ENCODE measurements at regions not wholly inside any gene's neighbourhood (a gene's known extent, or its start where the extent isn't known, plus 50 kb on each side); places are given as distances from the start of the nearest gene placed in this dataset.

- no peaks in the 10 kb centered on the region for H3K36me3 Mint-ChIP-seq (ENCODE audit: insufficient read depth)
- H3K4me3 Mint-ChIP-seq, result no peak overlapping the region
- H3K4me1 Mint-ChIP-seq (ENCODE audit: low read depth in 2 of 2), result no peaks in the 10 kb centered on the region
- no peak for DNase-seq
- H3K27me3 Mint-ChIP-seq, result no peaks in the 10 kb centered on the region
- H3K9me3 Mint-ChIP-seq, result peaks cover 7 to 8% of the 10 kb centered on the region in 2 donors
- no peak overlapping the region for H3K27ac Mint-ChIP-seq
- no peak for ATAC-seq (replicated peaks)
These were observed 826.2 kb upstream of the TENM3 start for GRCh38 chr4:181416966-181417365.

GRCh38 chr4:181418496-181418895, 824.7 kb upstream of the TENM3 start:
- DNase-seq (no peak), ATAC-seq (replicated peaks) (no peak)
- H3K27ac Mint-ChIP-seq, result no peak overlapping the region
- H3K27me3 Mint-ChIP-seq, result no peaks in the 10 kb centered on the region
- peaks cover 7 to 15% of the 10 kb centered on the region in 2 donors for H3K9me3 Mint-ChIP-seq
- H3K4me1 Mint-ChIP-seq (ENCODE audit: low read depth in 2 of 2), result no peaks in the 10 kb centered on the region
- no peaks in the 10 kb centered on the region for H3K36me3 Mint-ChIP-seq (ENCODE audit: insufficient read depth)
- no peak overlapping the region for H3K4me3 Mint-ChIP-seq

- no peaks in the 10 kb centered on the region for H3K36me3 Mint-ChIP-seq (ENCODE audit: insufficient read depth)
- peaks cover 7 to 9% of the 10 kb centered on the region in 2 donors for H3K9me3 Mint-ChIP-seq
- H3K27ac Mint-ChIP-seq, result no peak overlapping the region
- H3K27me3 Mint-ChIP-seq, result no peaks in the 10 kb centered on the region
- DNase-seq (no peak), ATAC-seq (replicated peaks) (no peak)
- no peak overlapping the region for H3K4me3 Mint-ChIP-seq
- H3K4me1 Mint-ChIP-seq (ENCODE audit: low read depth in 2 of 2), result no peaks in the 10 kb centered on the region
These were observed 822.3 kb upstream of the TENM3 start for GRCh38 chr4:181420950-181421349.

- Mint-ChIP-seq H3K27ac (no peak overlapping the region), H3K4me3 (no peak overlapping the region), H3K4me1 (ENCODE audit: low read depth in 2 of 2) (no peaks in the 10 kb centered on the region), H3K36me3 (ENCODE audit: insufficient read depth) (no peaks in the 10 kb centered on the region), H3K9me3 (peaks cover 13 to 17% of the 10 kb centered on the region in 2 donors), H3K27me3 (no peaks in the 10 kb centered on the region)
- DNase-seq (no peak), ATAC-seq (replicated peaks) (no peak)
These were observed 818.7 kb upstream of the TENM3 start for GRCh38 chr4:181424362-181425016.

DNA sequence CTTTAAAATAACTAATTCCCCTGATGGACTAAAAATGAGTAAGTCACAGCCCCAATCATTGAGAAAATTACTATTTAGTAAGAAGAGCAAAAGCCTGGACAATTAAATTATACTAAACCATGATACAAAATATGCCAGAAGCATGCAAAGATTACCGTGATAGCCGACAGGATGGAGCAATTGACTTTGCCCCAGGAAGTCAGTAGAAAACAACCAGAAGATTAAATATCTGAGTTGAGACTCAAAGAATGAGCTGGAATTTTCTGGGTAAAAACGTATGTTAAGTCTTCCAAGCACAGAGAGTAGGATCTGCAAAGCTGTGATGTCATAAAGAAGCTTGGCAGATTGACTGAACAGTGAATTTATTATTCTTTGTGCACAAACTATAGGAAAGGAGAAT, 816.1 kb upstream of the TENM3 start:
- Mint-ChIP-seq H3K27ac (no peak overlapping the region), H3K4me1 (ENCODE audit: low read depth in 2 of 2) (no peaks in the 10 kb centered on the region), H3K9me3 (peaks cover 11 to 17% of the 10 kb centered on the region in 2 donors), H3K36me3 (ENCODE audit: insufficient read depth) (no peaks in the 10 kb centered on the region), H3K27me3 (no peaks in the 10 kb centered on the region), H3K4me3 (no peak overlapping the region)
- DNase-seq (no peak), ATAC-seq (replicated peaks) (no peak)

GRCh38 chr4:181431006-181431405, 812.2 kb upstream of the TENM3 start:
- ATAC-seq (replicated peaks) (no peak), DNase-seq (no peak)
- Mint-ChIP-seq H3K4me1 (ENCODE audit: low read depth in 2 of 2) (no peaks in the 10 kb centered on the region), H3K27ac (no peak overlapping the region), H3K27me3 (no peaks in the 10 kb centered on the region), H3K9me3 (peaks cover 7 to 15% of the 10 kb centered on the region in 2 donors), H3K36me3 (ENCODE audit: insufficient read depth) (peaks cover 5% of the 10 kb centered on the region), H3K4me3 (no peak overlapping the region)

DNA sequence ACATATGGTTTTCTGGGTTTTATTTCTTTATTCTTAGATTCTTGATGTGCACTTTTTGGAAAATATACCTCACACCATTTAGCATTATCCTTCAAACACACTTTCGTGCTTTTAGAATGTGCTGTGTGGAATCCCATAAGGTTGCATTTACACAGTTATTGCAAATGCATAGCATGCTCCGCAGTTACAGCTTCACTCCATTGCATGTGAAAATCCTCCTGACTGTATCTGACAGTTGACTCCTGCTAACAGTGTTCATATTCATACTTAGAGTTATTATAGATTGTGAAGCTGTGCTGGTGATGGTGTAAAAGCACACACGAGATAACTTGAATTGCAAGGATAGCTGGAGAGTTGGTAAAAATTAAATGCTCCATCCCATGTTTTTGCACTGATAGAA, 811.5 kb upstream of the TENM3 start:
- Mint-ChIP-seq H3K27me3 (no peaks in the 10 kb centered on the region), H3K9me3 (peaks cover 7 to 15% of the 10 kb centered on the region in 2 donors), H3K36me3 (ENCODE audit: insufficient read depth) (peaks cover 5% of the 10 kb centered on the region), H3K4me1 (ENCODE audit: low read depth in 2 of 2) (no peaks in the 10 kb centered on the region), H3K27ac (no peak overlapping the region), H3K4me3 (no peak overlapping the region)
- DNase-seq (no peak), ATAC-seq (replicated peaks) (no peak)

- H3K4me3 Mint-ChIP-seq, result no peak overlapping the region
- no peak for DNase-seq
- no peak overlapping the region for H3K27ac Mint-ChIP-seq
- ATAC-seq (replicated peaks), result no peak
- peaks cover 5% of the 10 kb centered on the region for H3K36me3 Mint-ChIP-seq (ENCODE audit: insufficient read depth)
- peaks cover 7 to 15% of the 10 kb centered on the region in 2 donors for H3K9me3 Mint-ChIP-seq
- H3K27me3 Mint-ChIP-seq, result no peaks in the 10 kb centered on the region
- no peaks in the 10 kb centered on the region for H3K4me1 Mint-ChIP-seq (ENCODE audit: low read depth in 2 of 2)
These were observed 810.9 kb upstream of the TENM3 start for GRCh38 chr4:181432335-181432734.

DNA sequence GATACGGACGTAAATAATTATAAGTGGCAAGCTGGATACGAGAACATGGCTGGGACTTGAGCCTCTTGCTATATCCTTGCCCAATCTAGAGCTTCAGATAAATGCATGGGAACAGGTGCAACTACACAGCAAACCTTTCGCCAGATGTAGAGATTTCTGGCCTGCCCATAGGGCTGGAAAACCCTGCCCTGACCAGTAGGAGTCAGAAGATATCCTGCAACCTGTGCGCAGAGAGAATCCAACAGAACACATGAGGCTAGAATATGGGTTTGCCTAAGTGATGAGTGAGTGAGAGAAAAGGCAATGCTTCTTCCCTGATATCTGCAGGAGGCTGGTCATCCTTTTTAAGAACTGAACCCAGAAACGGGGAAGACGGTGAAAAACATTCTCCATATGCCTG, 805.3 kb upstream of the TENM3 start:
- no peaks in the 10 kb centered on the region for H3K36me3 Mint-ChIP-seq (ENCODE audit: insufficient read depth)
- no peak for DNase-seq
- H3K27me3 Mint-ChIP-seq, result no peaks in the 10 kb centered on the region
- H3K9me3 Mint-ChIP-seq, result no peaks in the 10 kb centered on the region
- no peak for ATAC-seq (replicated peaks)
- H3K4me3 Mint-ChIP-seq, result no peak overlapping the region
- H3K4me1 Mint-ChIP-seq (ENCODE audit: low read depth in 2 of 2), result no peaks in the 10 kb centered on the region
- no peak overlapping the region for H3K27ac Mint-ChIP-seq

GRCh38 chr4:181438641-181439040, 804.6 kb upstream of the TENM3 start:
- Mint-ChIP-seq H3K4me3 (no peak overlapping the region), H3K27ac (no peak overlapping the region), H3K36me3 (ENCODE audit: insufficient read depth) (no peaks in the 10 kb centered on the region), H3K4me1 (ENCODE audit: low read depth in 2 of 2) (no peaks in the 10 kb centered on the region), H3K27me3 (no peaks in the 10 kb centered on the region), H3K9me3 (no peaks in the 10 kb centered on the region)
- DNase-seq, result no peak
- ATAC-seq (replicated peaks), result no peak

DNA sequence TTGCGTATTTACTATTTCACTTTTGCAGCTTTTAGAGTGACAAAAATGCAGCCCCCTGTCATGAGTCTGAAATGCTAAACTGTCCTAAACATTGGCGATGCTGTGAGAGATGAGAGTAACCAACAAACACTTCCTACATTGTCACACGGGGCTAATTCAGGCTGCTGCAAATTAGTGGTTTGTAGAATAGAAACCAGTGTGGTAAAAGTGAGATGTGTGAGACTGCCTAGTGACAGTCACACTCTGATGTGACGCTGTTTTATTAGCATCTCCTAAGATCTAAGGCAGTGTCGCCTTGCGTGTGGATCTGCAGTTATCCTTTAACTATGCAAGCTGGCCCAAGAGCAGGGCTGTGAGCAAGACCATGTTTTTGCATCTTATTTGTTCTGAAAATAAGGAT, 800.2 kb upstream of the TENM3 start:
- peaks cover 3 to 11% of the 10 kb centered on the region in 2 donors for H3K9me3 Mint-ChIP-seq
- no peak for ATAC-seq (replicated peaks)
- no peaks in the 10 kb centered on the region for H3K27me3 Mint-ChIP-seq
- no peaks in the 10 kb centered on the region for H3K4me1 Mint-ChIP-seq (ENCODE audit: low read depth in 2 of 2)
- DNase-seq, result no peak
- no peak overlapping the region for H3K4me3 Mint-ChIP-seq
- no peak overlapping the region for H3K27ac Mint-ChIP-seq
- H3K36me3 Mint-ChIP-seq (ENCODE audit: insufficient read depth), result no peaks in the 10 kb centered on the region

- DNase-seq, result no peak
- H3K4me3 Mint-ChIP-seq, result no peak overlapping the region
- no peak for ATAC-seq (replicated peaks)
- peaks cover 6 to 40% of the 10 kb centered on the region in 2 donors for H3K9me3 Mint-ChIP-seq
- no peak overlapping the region for H3K27ac Mint-ChIP-seq
- no peaks in the 10 kb centered on the region for H3K36me3 Mint-ChIP-seq (ENCODE audit: insufficient read depth)
- no peaks in the 10 kb centered on the region for H3K27me3 Mint-ChIP-seq
- no peaks in the 10 kb centered on the region for H3K4me1 Mint-ChIP-seq (ENCODE audit: low read depth in 2 of 2)
These were observed 777.4 kb upstream of the TENM3 start for GRCh38 chr4:181465826-181466225.

- ATAC-seq (replicated peaks) (no peak), DNase-seq (no peak)
- H3K27me3 Mint-ChIP-seq, result no peaks in the 10 kb centered on the region
- no peak overlapping the region for H3K4me3 Mint-ChIP-seq
- no peaks in the 10 kb centered on the region for H3K4me1 Mint-ChIP-seq (ENCODE audit: low read depth in 2 of 2)
- peaks cover 3 to 28% of the 10 kb centered on the region in 2 donors for H3K9me3 Mint-ChIP-seq
- H3K27ac Mint-ChIP-seq, result no peak overlapping the region
- no peaks in the 10 kb centered on the region for H3K36me3 Mint-ChIP-seq (ENCODE audit: insufficient read depth)
These were observed 774.8 kb upstream of the TENM3 start for GRCh38 chr4:181468451-181468850.

DNA sequence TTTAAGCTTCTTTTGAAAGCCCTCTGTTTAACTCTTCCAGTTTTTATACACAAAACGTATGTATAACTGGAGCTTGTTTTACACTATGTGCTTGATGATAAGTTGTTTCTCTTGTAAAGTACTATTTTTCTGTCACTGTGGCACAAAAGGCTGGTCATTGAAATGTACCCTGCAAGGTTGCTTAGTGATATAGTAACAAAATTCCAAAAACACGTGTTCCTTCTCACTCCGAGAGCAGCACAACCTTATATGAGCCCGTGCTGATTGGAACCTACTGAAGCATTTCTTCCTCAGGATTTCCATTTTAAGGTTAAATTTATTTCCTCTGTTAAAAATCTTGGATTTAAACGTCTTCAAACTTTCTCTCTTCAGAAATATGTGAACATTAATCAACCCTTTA, 772.9 kb upstream of the TENM3 start:
- H3K9me3 Mint-ChIP-seq, result peaks cover 2 to 18% of the 10 kb centered on the region in 2 donors
- no peak overlapping the region for H3K4me3 Mint-ChIP-seq
- no peaks in the 10 kb centered on the region for H3K27me3 Mint-ChIP-seq
- no peaks in the 10 kb centered on the region for H3K36me3 Mint-ChIP-seq (ENCODE audit: insufficient read depth)
- H3K4me1 Mint-ChIP-seq (ENCODE audit: low read depth in 2 of 2), result no peaks in the 10 kb centered on the region
- ATAC-seq (replicated peaks) (no peak), DNase-seq (no peak)
- no peak overlapping the region for H3K27ac Mint-ChIP-seq

- Mint-ChIP-seq H3K27me3 (no peaks in the 10 kb centered on the region), H3K9me3 (peaks cover 2 to 10% of the 10 kb centered on the region in 2 donors), H3K27ac (no peak overlapping the region), H3K4me3 (no peak overlapping the region), H3K4me1 (ENCODE audit: low read depth in 2 of 2) (no peaks in the 10 kb centered on the region), H3K36me3 (ENCODE audit: insufficient read depth) (no peaks in the 10 kb centered on the region)
- DNase-seq (no peak), ATAC-seq (replicated peaks) (no peak)
These were observed 767.8 kb upstream of the TENM3 start for GRCh38 chr4:181475359-181475758.

All from effector memory CD8-positive, alpha-beta T cell (primary cell).